Keratinocyte (primary cell): ENCODE measurements at regions not wholly inside any gene's neighbourhood (a gene's known extent, or its start where the extent isn't known, plus 50 kb on each side); places are given as distances from the start of the nearest gene placed in this dataset.
"Not testable (repeated sequence)": the region's sequence is repeated elsewhere in the genome, so short reads cannot be mapped to it uniquely, and the experiment has no call there.

Source experiments
- DNase-seq: peaks from one replicate; pipeline ENCODE4 v3.0.0-alpha.2; 2011; ENCODE audit warnings: low read depth, missing footprints, low spot score
- FAIRE-seq: peaks from 2 replicates; lab custom pipeline; 2011; peaks lifted over from hg19 to GRCh38; lab: Jason Lieb, UNC
- H2AFZ ChIP-seq: 2 replicates; pipeline ENCODE4 v1.6.0; 2012; ENCODE audit warnings: low read length, control low read depth, inconsistent platforms; ENCODE audit not compliant: control insufficient read depth
- H3K27ac ChIP-seq: 2 replicates; pipeline ENCODE4 v1.5.1; 2011; ENCODE audit warnings: low read length; ENCODE audit not compliant: control insufficient read depth, insufficient read depth
- H3K27me3 ChIP-seq: 3 replicates; pipeline ENCODE4 v1.6.0; 2011; ENCODE audit warnings: low read length; ENCODE audit not compliant: control insufficient read depth, insufficient read depth; ENCODE audit errors: extremely low read depth
- H3K36me3 ChIP-seq, 2 experiments: 2 replicates in 1 of 2; 3 replicates in 1 of 2; pipeline ENCODE4 v1.5.1; 2011; ENCODE audit warnings: low read length in 2 of 2, mild to moderate bottlenecking in 1 of 2; ENCODE audit not compliant: control insufficient read depth in 2 of 2, insufficient read depth in 2 of 2; ENCODE audit errors: extremely low read depth in 1 of 2
- H3K4me1 ChIP-seq: 3 replicates; pipeline ENCODE4 v1.5.1; 2011; ENCODE audit warnings: low read length; ENCODE audit not compliant: control insufficient read depth, insufficient read depth; ENCODE audit errors: extremely low read depth
- H3K4me2 ChIP-seq: 3 replicates; pipeline ENCODE4 v1.6.0; 2011; ENCODE audit warnings: low read depth, low read length; ENCODE audit not compliant: control insufficient read depth, insufficient read depth; ENCODE audit errors: extremely low read depth
- H3K4me3 ChIP-seq, 3 experiments: fragments of 200-600 bp in 1 of 3; sonication (generic) in 1 of 3; 2 replicates in 2 of 3; 3 replicates in 1 of 3; pipeline ENCODE4 v1.5.1; 2011 to 2016; ENCODE audit warnings: low read length in 3 of 3, mild to moderate bottlenecking in 3 of 3, control low read depth in 2 of 3, inconsistent platforms in 1 of 3, low read depth in 1 of 3, mixed read lengths in 1 of 3, mixed run types in 1 of 3, moderate library complexity in 1 of 3; ENCODE audit not compliant: control insufficient read depth in 2 of 3, insufficient read depth in 2 of 3; ENCODE audit errors: extremely low read depth in 1 of 3
- H3K79me2 ChIP-seq: 2 replicates; pipeline ENCODE4 v1.6.0; 2012; ENCODE audit warnings: low read length; ENCODE audit not compliant: control insufficient read depth, insufficient read depth
- H3K9ac ChIP-seq: 3 replicates; pipeline ENCODE4 v1.6.0; 2011; ENCODE audit warnings: low read length; ENCODE audit not compliant: control insufficient read depth, insufficient read depth; ENCODE audit errors: extremely low read depth
- H3K9me1 ChIP-seq: 3 replicates; pipeline ENCODE4 v1.6.0; 2011; ENCODE audit warnings: low read length; ENCODE audit not compliant: control insufficient read depth, insufficient read depth; ENCODE audit errors: extremely low read depth
- H3K9me3 ChIP-seq: 2 replicates; pipeline ENCODE4 v1.5.1; 2012; ENCODE audit warnings: low read depth, low read length; ENCODE audit not compliant: control insufficient read depth
- H4K20me1 ChIP-seq: 3 replicates; pipeline ENCODE4 v1.6.0; 2011; ENCODE audit warnings: low read length; ENCODE audit not compliant: control insufficient read depth, insufficient read depth; ENCODE audit errors: extremely low read depth
- CTCF ChIP-seq, 3 experiments: IDR thresholded peaks in 1 of 3; conservative IDR thresholded peaks in 1 of 3; optimal IDR thresholded peaks in 1 of 3; 2 replicates in 2 of 3; 3 replicates in 1 of 3; pipeline versions ENCODE3 to v1.5.1; 2011; ENCODE audit warnings: low read length in 3 of 3, mild to moderate bottlenecking in 3 of 3, moderate library complexity in 2 of 3, control low read depth in 1 of 3, inconsistent platforms in 1 of 3; ENCODE audit not compliant: insufficient read depth in 2 of 3; ENCODE audit errors: extremely low read depth in 1 of 3
- EZH2 ChIP-seq: IDR thresholded peaks from one replicate; pipeline ENCODE4 v1.6.1; 2012; ENCODE audit warnings: inconsistent platforms, mild to moderate bottlenecking, low read length, moderate library complexity
- dilution Hi-C: fragments of 300-500 bp; cut with MboI; formaldehyde crosslinking; loops from one replicate; pipeline ENCODE4 v1.7.0; 2020; ENCODE audit warnings: low sequenced_read_pairs; ENCODE audit not compliant: extremely low pct_ligation_motif_present

- no peaks in the 10 kb centered on the region for H4K20me1 ChIP-seq
- no peak overlapping the region for H2AFZ ChIP-seq
- H3K27ac ChIP-seq: no peak overlapping the region
- H3K27me3 ChIP-seq: no peaks in the 10 kb centered on the region
- DNase-seq: no peak
- no peak overlapping the region for H3K4me3 ChIP-seq
- H3K9ac ChIP-seq: no peak overlapping the region
- H3K79me2 ChIP-seq: no peaks in the 10 kb centered on the region
- no peaks in the 10 kb centered on the region for H3K4me1 ChIP-seq
- no peak for FAIRE-seq
- TF ChIP-seq EZH2 (no peak), CTCF (optimal IDR thresholded peaks at IDR 0.05 in 1 of 3, IDR thresholded peaks at IDR 0.05 in 1 of 3, conservative IDR thresholded peaks at IDR 0.05 in 1 of 3; ENCODE audit: extremely low read depth in 1 of 3, insufficient read depth in 2 of 3, low read length in 3 of 3) (no peak)
- no peaks in the 10 kb centered on the region for H3K36me3 ChIP-seq
- H3K9me1 ChIP-seq: no peaks in the 10 kb centered on the region
- H3K9me3 ChIP-seq: no peaks in the 10 kb centered on the region
- H3K4me2 ChIP-seq: no peak overlapping the region
- dilution Hi-C loops: no loop called here
These were observed 110.1 kb downstream of the MOBP start for GRCh38 chr3:39577541-39577940.

- H3K4me3 ChIP-seq, H3K9me1 ChIP-seq, H3K27ac ChIP-seq, H2AFZ ChIP-seq, DNase-seq, H3K79me2 ChIP-seq, H3K4me1 ChIP-seq, H3K36me3 ChIP-seq, H3K27me3 ChIP-seq, H3K4me2 ChIP-seq, H3K9ac ChIP-seq, FAIRE-seq, H3K9me3 ChIP-seq, H4K20me1 ChIP-seq, dilution Hi-C loops: not testable (repeated sequence)
These were observed 118.7 kb downstream of the MOBP start for GRCh38 chr3:39586215-39586614.

- Histone ChIP-seq H3K4me1 (no peaks in the 10 kb centered on the region), H3K9me3 (no peaks in the 10 kb centered on the region), H3K79me2 (no peaks in the 10 kb centered on the region), H3K27ac (no peak overlapping the region), H3K36me3 (no peaks in the 10 kb centered on the region), H3K4me2 (no peak overlapping the region), H3K4me3 (no peak overlapping the region), H3K9ac (no peak overlapping the region), H2AFZ (no peak overlapping the region), H3K27me3 (no peaks in the 10 kb centered on the region), H4K20me1 (no peaks in the 10 kb centered on the region), H3K9me1 (no peaks in the 10 kb centered on the region)
- TF ChIP-seq CTCF (optimal IDR thresholded peaks at IDR 0.05 in 1 of 3, IDR thresholded peaks at IDR 0.05 in 1 of 3, conservative IDR thresholded peaks at IDR 0.05 in 1 of 3; ENCODE audit: extremely low read depth in 1 of 3, insufficient read depth in 2 of 3, low read length in 3 of 3) (no peak), EZH2 (no peak)
- dilution Hi-C loops: no loop called here
- DNase-seq (no peak), FAIRE-seq (no peak)
These were observed 119.6 kb downstream of the MOBP start for GRCh38 chr3:39587113-39587512.
